ENCODE measurements at regions not wholly inside any gene's neighbourhood (a gene's known extent, or its start where the extent isn't known, plus 50 kb on each side); places are given as distances from the start of the nearest gene placed in this dataset.

DNA sequence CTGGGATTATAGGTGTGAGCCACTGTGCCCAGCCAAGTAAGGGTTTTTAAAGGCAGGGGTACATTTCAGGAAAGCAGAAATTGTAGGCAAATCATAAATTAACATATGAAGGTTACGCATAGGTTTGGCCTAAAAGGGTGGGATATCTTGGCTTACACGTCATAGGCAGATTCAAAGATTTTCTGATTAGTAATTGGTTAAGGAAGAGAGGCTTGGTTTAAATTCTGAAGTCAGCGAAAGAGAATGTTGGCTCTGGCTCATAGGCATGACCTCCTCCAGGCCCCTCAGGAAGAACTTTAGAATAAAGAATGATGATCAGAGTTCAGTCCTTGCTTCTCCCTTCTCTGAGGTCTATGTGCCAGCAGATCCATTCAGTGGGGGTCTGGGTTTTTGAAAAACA is 124.8 kb upstream of the RBBP6 start:
- ChIA-PET CTCF (no interaction called here), POLR2A (no interaction called here)
- TF ChIP-seq, protein P1, sequence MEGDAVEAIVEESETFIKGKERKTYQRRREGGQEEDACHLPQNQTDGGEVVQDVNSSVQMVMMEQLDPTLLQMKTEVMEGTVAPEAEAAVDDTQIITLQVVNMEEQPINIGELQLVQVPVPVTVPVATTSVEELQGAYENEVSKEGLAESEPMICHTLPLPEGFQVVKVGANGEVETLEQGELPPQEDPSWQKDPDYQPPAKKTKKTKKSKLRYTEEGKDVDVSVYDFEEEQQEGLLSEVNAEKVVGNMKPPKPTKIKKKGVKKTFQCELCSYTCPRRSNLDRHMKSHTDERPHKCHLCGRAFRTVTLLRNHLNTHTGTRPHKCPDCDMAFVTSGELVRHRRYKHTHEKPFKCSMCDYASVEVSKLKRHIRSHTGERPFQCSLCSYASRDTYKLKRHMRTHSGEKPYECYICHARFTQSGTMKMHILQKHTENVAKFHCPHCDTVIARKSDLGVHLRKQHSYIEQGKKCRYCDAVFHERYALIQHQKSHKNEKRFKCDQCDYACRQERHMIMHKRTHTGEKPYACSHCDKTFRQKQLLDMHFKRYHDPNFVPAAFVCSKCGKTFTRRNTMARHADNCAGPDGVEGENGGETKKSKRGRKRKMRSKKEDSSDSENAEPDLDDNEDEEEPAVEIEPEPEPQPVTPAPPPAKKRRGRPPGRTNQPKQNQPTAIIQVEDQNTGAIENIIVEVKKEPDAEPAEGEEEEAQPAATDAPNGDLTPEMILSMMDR (IDR thresholded peaks at IDR 0.05; ENCODE audit: insufficient read depth, low read depth, low read length), result no peak
- no peaks in the 10 kb centered on the region for H3K36me3 ChIP-seq (ENCODE audit: control insufficient read depth, insufficient read depth, low read length)
- DNase-seq (ENCODE audit: low read depth), result no peak
- no peaks in the 10 kb centered on the region for H3K27me3 ChIP-seq (ENCODE audit: control insufficient read depth, insufficient read depth, low read length)
- no peak overlapping the region for H3K4me3 ChIP-seq (ENCODE audit: low read depth, low read length)

DNA sequence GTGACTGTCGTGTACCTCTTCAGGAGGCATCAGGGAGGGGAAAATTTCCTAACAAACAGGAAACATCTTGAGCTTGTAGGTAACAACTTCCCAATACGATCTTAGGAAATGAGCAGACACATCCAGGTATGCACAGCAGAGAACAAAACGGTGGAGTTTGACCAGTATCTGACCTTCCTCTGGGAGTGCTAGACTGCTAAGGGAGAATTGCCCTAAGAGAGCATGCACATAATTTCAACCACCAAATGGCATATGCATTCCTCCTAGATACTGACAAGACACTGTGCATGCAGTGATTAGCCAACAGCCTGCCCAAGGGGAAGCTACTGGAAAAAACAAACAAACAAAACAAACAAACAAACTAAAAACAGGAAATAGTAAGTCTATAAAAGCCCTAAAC is 120.6 kb upstream of the RBBP6 start:
- no peak for DNase-seq (ENCODE audit: low read depth)
- no peaks in the 10 kb centered on the region for H3K27me3 ChIP-seq (ENCODE audit: control insufficient read depth, insufficient read depth, low read length)
- no peaks in the 10 kb centered on the region for H3K36me3 ChIP-seq (ENCODE audit: control insufficient read depth, insufficient read depth, low read length)
- no peak overlapping the region for H3K4me3 ChIP-seq (ENCODE audit: low read depth, low read length)
- POLR2A ChIA-PET, result no interaction called here
- TF ChIP-seq, protein P1 (IDR thresholded peaks at IDR 0.05; ENCODE audit: insufficient read depth, low read depth, low read length), result no peak
- CTCF ChIA-PET, result no interaction called here

DNA sequence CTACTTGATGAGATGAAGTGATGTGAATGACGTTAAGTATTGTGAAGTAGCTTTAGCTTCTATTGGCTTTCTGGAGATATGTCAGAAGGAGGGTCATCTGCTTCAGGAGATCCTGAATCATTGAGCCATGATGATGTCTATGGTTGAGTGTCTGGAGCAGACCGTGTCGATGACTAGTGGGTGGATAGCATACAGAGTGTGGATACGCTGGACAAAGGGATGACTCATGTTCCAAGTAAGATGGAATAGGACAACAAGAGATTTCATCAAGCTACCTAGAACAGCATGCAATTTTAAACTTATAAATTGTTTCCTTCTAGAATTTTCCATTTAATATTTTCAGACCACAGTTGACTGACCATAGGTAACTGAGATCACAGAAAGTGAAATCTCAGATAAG is 116.1 kb upstream of the RBBP6 start:
- DNase-seq (ENCODE audit: low read depth), result no peak
- ChIA-PET POLR2A (no interaction called here), CTCF (no interaction called here)
- Histone ChIP-seq H3K36me3 (ENCODE audit: control insufficient read depth, insufficient read depth, low read length) (no peaks in the 10 kb centered on the region), H3K4me3 (ENCODE audit: low read depth, low read length) (no peak overlapping the region), H3K27me3 (ENCODE audit: control insufficient read depth, insufficient read depth, low read length) (no peaks in the 10 kb centered on the region)
- TF ChIP-seq, protein P1 (IDR thresholded peaks at IDR 0.05; ENCODE audit: insufficient read depth, low read depth, low read length), result no peak

DNA sequence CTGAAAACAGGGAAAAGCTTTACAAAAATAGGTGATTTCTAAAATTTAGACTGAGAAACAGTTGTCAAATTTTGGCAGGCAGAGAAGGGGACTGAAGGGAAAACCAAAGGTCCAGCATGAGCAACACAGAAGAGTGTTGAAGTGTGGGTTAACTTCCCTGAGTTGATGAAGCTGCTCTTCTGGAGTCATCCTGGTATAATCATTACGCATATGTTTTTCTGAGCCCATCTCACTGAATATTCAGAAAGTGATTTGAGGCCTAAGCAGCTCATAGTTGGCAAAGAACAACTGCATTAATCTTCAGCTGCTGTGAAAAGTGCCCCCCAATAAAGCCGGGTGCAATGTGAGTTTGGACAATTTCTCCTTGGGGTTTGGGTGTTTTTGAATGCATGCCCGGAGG is 115.0 kb upstream of the RBBP6 start:
- POLR2A ChIA-PET, result no interaction called here

DNA sequence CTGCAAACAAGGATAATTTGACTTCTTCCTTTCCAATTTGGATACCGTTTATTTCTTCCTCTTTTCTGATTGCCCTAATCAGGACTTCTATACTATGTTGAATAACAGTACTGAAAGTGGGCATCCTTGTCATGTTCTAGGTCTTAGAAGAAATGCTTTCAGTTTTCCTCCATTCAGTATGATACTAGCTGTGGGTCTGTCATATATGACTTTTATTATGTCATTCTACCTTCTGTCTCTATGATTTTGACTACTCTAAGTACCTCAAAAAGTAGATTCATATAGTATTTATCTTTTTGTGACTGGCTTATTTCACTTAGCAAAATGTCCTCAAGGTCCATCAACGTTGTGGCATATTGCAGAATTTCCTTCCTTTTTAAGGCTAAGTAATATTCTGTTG is 111.5 kb upstream of the RBBP6 start:
- no peak for DNase-seq (ENCODE audit: low read depth)
- H3K4me3 ChIP-seq (ENCODE audit: low read depth, low read length), result no peak overlapping the region
- ChIA-PET CTCF (no interaction called here), POLR2A (no interaction called here)
- no peaks in the 10 kb centered on the region for H3K36me3 ChIP-seq (ENCODE audit: control insufficient read depth, insufficient read depth, low read length)
- TF ChIP-seq, protein P1 (IDR thresholded peaks at IDR 0.05; ENCODE audit: insufficient read depth, low read depth, low read length), result no peak
- H3K27me3 ChIP-seq (ENCODE audit: control insufficient read depth, insufficient read depth, low read length), result no peaks in the 10 kb centered on the region

More for the DNA sequence above, 115.0 kb upstream of the RBBP6 start:
- CTCF ChIA-PET, result no interaction called here
- no peak for DNase-seq (ENCODE audit: low read depth)
- TF ChIP-seq, protein P1 (IDR thresholded peaks at IDR 0.05; ENCODE audit: insufficient read depth, low read depth, low read length), result no peak
- Histone ChIP-seq H3K27me3 (ENCODE audit: control insufficient read depth, insufficient read depth, low read length) (no peaks in the 10 kb centered on the region), H3K36me3 (ENCODE audit: control insufficient read depth, insufficient read depth, low read length) (no peaks in the 10 kb centered on the region), H3K4me3 (ENCODE audit: low read depth, low read length) (no peak overlapping the region)

All from BJ (cell line).